ENCODE measurements at regions not wholly inside any gene's neighbourhood (a gene's known extent, or its start where the extent isn't known, plus 50 kb on each side); places are given as distances from the start of the nearest gene placed in this dataset.

GRCh38 chr14:32014498-32014897 lies 62.6 kb upstream of the ARHGAP5 start:
- no peaks in the 10 kb centered on the region for H3K4me1 Mint-ChIP-seq
- no peaks in the 10 kb centered on the region for H3K9me3 Mint-ChIP-seq
- no peak overlapping the region for H3K4me3 Mint-ChIP-seq
- no peaks in the 10 kb centered on the region for H3K36me3 Mint-ChIP-seq
- H3K27ac Mint-ChIP-seq, result no peak overlapping the region
- H3K27me3 Mint-ChIP-seq, result peaks cover 5% of the 10 kb centered on the region

DNA sequence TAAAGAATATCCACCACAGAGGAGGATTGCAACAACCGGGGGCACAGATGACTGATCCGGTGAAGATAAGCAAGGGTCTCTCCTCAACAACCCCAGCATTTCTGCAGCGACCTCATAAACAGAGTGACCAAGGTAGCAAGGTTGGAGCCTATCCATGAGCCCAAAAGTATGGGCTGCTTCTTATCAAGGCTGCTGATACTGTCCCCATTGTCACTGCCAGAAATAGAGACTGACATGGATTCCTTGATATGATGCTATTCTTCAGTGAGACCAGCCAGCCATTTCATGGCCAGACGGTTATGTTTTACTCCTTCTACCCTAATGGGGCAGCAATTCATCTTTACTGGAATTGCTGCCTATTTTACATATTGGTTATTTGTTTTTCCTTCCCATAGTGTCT lies 61.9 kb upstream of the ARHGAP5 start:
- no peak overlapping the region for H3K27ac Mint-ChIP-seq
- H3K9me3 Mint-ChIP-seq, result no peaks in the 10 kb centered on the region
- H3K4me3 Mint-ChIP-seq, result no peak overlapping the region
- H3K27me3 Mint-ChIP-seq, result peaks cover 5% of the 10 kb centered on the region
- no peaks in the 10 kb centered on the region for H3K4me1 Mint-ChIP-seq
- H3K36me3 Mint-ChIP-seq, result no peaks in the 10 kb centered on the region

- Mint-ChIP-seq H3K27ac (peak overlapping the region; percentile 68), H3K27me3 (peaks cover 3% of the 10 kb centered on the region), H3K4me1 (no peaks in the 10 kb centered on the region), H3K9me3 (no peaks in the 10 kb centered on the region), H3K36me3 (no peaks in the 10 kb centered on the region), H3K4me3 (no peak overlapping the region)
These were observed 59.5 kb upstream of the ARHGAP5 start for GRCh38 chr14:32017587-32017986.

DNA sequence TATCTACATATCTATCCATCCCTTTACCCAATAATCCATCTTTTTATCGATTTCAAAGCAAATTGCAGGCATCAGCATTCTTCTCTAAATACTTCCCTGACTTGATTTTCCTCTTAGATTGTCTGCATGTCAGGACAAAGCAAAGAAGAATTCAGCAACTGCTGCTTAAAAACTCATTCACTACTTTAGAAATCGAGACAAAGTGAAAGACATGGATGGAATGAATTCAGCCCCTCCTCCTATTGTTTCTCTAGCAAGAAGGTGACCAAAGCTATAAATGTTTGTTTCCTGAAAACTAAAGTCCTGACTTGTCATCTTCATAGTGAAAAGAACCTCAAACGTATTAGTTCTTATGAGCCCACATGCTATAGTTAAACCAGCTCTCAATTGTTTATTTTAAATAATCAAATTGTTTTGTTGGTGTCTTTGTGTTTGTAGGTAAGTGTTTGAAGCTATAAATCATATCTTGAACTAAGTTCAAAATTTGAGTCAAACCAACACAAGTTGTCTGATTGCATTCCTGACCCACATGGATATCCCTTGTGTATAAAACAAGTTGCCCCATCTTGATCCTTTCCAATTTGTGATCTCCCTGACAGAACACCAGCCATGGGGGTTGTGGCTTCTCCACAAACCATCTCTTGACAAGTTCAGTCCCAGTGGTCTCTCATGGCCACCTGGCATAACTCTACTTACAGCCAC lies 58.6 kb upstream of the ARHGAP5 start:
- H3K9me3 Mint-ChIP-seq, result no peaks in the 10 kb centered on the region
- H3K27me3 Mint-ChIP-seq, result no peaks in the 10 kb centered on the region
- no peaks in the 10 kb centered on the region for H3K36me3 Mint-ChIP-seq
- H3K4me1 Mint-ChIP-seq, result no peaks in the 10 kb centered on the region
- H3K27ac Mint-ChIP-seq, result no peak overlapping the region
- H3K4me3 Mint-ChIP-seq, result no peak overlapping the region

GRCh38 chr14:32019276-32019675 lies 57.8 kb upstream of the ARHGAP5 start:
- Mint-ChIP-seq H3K27ac (no peak overlapping the region), H3K4me3 (no peak overlapping the region), H3K27me3 (no peaks in the 10 kb centered on the region), H3K36me3 (no peaks in the 10 kb centered on the region), H3K4me1 (no peaks in the 10 kb centered on the region), H3K9me3 (no peaks in the 10 kb centered on the region)

DNA sequence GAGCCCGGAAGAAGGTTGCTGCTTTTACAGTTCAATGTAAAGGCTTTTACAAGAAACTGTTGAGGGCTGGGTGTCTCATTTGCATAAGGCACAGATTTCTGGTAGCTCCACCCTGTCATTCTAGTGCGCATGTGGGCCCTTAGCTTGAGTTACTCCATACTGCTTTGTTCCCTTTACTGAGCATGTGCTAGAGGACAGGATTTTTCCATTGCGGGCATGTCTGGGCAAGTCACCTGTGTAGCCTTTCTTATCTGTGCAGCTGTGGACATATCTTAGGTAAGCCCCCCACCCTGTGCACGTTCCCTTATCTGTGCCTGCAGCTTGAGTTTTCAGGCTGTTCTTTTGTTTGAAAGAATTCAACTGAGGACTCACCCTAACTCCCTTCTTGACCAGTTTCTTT lies 56.2 kb upstream of the ARHGAP5 start:
- H3K36me3 Mint-ChIP-seq, result no peaks in the 10 kb centered on the region
- H3K9me3 Mint-ChIP-seq, result no peaks in the 10 kb centered on the region
- no peak overlapping the region for H3K27ac Mint-ChIP-seq
- no peaks in the 10 kb centered on the region for H3K4me1 Mint-ChIP-seq
- H3K4me3 Mint-ChIP-seq, result no peak overlapping the region
- no peaks in the 10 kb centered on the region for H3K27me3 Mint-ChIP-seq

DNA sequence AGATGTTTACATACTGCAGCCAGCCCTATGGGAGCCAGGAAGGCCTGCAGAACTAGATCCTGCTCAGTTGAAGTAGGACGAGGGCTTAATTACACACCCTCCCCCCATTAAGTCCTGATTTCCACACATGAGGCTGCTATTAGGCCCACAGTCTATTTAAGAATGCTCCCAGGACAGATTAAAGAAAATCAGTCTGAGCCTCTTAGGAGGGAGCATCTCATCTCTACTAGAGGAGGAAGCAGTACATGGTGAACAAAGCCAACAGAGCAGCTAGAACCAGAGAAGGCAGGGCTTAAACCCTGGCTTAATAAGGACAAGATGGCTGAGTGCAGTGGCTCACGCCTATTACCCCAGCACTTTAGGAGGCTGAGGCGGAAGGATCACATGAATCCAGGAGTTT lies 55.8 kb upstream of the ARHGAP5 start:
- Mint-ChIP-seq H3K4me1 (no peaks in the 10 kb centered on the region), H3K4me3 (no peak overlapping the region), H3K27ac (no peak overlapping the region), H3K36me3 (no peaks in the 10 kb centered on the region), H3K9me3 (no peaks in the 10 kb centered on the region), H3K27me3 (no peaks in the 10 kb centered on the region)

GRCh38 chr14:32022525-32022924 lies 54.6 kb upstream of the ARHGAP5 start:
- peaks cover 1% of the 10 kb centered on the region for H3K27me3 Mint-ChIP-seq

DNA sequence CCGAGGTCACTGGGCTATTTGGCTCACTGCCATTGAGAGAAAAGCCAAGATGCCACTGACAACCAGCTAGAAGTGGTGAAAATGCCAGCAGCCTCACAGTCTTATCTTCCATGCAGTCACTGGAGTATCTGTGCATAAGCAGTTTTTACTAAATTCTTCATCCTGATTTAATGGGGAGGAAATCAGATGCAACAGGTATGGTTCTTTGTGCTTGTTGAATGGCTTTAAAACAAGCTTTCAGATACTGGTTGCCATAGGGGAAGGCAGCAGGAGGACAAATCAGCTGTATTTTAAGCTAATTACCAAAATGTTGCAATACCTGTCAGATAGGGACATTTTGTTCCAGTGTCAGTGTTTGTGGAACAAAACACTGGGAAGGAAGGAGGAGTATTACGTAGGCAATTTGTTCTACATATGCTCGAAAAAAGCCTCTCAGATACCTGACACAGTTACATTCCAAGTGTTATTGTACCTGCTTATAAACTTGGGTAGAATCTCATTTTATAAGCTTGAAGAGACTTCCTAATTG lies 54.1 kb upstream of the ARHGAP5 start:
- Mint-ChIP-seq H3K9me3 (no peaks in the 10 kb centered on the region), H3K4me3 (no peak overlapping the region), H3K27ac (no peak overlapping the region), H3K27me3 (peaks cover 1% of the 10 kb centered on the region), H3K4me1 (no peaks in the 10 kb centered on the region), H3K36me3 (no peaks in the 10 kb centered on the region)

More at GRCh38 chr14:32022525-32022924, 54.6 kb upstream of the ARHGAP5 start:
- Mint-ChIP-seq H3K36me3 (no peaks in the 10 kb centered on the region), H3K4me1 (no peaks in the 10 kb centered on the region), H3K9me3 (no peaks in the 10 kb centered on the region), H3K4me3 (no peak overlapping the region), H3K27ac (no peak overlapping the region)

DNA sequence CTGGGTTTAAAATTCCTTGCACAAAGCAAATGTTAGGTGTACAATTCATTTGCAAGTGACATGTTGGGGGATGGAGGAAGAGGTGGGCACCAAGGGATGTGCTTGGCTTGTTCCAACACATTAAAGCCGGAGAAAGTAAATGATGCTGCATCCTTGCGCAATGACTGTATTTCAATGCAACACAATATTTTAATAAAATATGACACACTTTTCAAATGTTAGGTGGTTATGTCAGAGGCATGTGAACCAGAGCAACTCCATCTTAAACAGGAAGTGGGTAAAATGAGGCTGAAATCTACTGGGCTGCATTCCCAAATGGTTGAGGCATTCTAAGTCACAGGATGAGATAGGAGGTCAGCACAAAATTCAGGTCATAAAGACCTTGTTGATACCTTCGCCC lies 53.6 kb upstream of the ARHGAP5 start:
- Mint-ChIP-seq H3K4me3 (no peak overlapping the region), H3K9me3 (no peaks in the 10 kb centered on the region), H3K36me3 (no peaks in the 10 kb centered on the region), H3K27me3 (peaks cover 1% of the 10 kb centered on the region), H3K27ac (no peak overlapping the region), H3K4me1 (no peaks in the 10 kb centered on the region)

DNA sequence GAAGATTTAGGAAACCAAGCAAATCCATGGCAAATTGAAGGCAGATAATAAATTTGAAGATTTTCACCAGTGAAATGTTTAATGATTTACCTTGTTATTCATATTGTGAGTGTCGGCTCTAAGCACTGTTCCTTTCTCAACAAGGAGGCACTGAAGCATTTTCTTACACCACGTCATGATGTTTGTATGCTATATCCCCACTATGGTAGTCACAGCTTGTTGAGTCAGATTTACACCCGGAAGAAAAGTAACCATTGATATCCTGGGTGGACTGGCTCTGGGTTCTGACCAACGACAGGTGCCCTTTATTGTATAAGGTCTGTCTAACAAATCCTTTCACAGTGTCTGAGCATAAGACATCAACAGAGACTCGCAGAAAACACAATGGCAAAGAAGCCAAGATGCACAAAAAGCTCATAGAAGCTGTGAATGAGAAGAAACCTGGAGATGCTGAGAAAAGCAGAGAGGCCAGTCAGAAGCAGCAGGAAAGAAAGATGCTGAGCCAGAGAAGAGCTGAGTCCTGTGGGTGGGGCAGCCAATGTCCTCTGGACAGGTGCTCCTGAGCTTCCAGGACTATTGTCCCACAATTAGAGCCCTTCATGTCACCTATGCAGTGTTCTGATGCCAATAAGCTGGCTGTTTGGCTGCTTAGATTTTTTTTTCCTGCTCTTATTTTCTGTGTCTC lies 49.7 kb upstream of the ARHGAP5 start:
- no peaks in the 10 kb centered on the region for H3K9me3 Mint-ChIP-seq
- H3K27me3 Mint-ChIP-seq, result peaks cover 1% of the 10 kb centered on the region
- H3K27ac Mint-ChIP-seq, result no peak overlapping the region
- H3K4me3 Mint-ChIP-seq, result no peak overlapping the region
- H3K36me3 Mint-ChIP-seq, result no peaks in the 10 kb centered on the region
- H3K4me1 Mint-ChIP-seq, result no peaks in the 10 kb centered on the region
